OCI-LY7 (cell line): ENCODE measurements at regions not wholly inside any gene's neighbourhood (a gene's known extent, or its start where the extent isn't known, plus 50 kb on each side); places are given as distances from the start of the nearest gene placed in this dataset.

Source experiments
- BruUV-seq: library from RNA; stranded (reverse); fragments of 400-500 nt; replicated peaks from 2 replicates; lab custom pipeline; 2021; lab: Mats Ljungman, UMichigan
- CTCF ChIA-PET: fragments of 300-600 bp; sonication (Branson Sonifier 250); formaldehyde crosslinking; loops from one replicate; lab custom pipeline; 2022; ENCODE audit warnings: antibody characterized with exemption; ENCODE audit not compliant: unreplicated experiment; lab: Charles Lee
- POLR2A ChIA-PET: fragments of 300-600 bp; sonication (Branson Sonifier 250); formaldehyde crosslinking; loops from one replicate; lab custom pipeline; 2022; ENCODE audit warnings: antibody characterized with exemption; lab: Charles Lee
- DNase-seq: peaks from one replicate; pipeline ENCODE4 v3.0.0-alpha.2; 2015; ENCODE audit warnings: low spot score
- H2AFZ ChIP-seq: fragments of 200-600 bp; sonication (generic), shearing (Covaris generic); 2 replicates; pipeline ENCODE4 v1.6.1; 2014; ENCODE audit warnings: mild to moderate bottlenecking, antibody characterized with exemption, low read length, moderate library complexity
- H3K27ac ChIP-seq: fragments of 200-600 bp; sonication (generic); 2 replicates; pipeline ENCODE4 v1.5.1; 2014; ENCODE audit warnings: mixed run types, low read depth, mild to moderate bottlenecking, moderate library complexity, low read length, inconsistent platforms; ENCODE audit not compliant: poor library complexity, severe bottlenecking
- H3K36me3 ChIP-seq: fragments of 200-600 bp; sonication (generic); 2 replicates; pipeline ENCODE4 v1.6.1; 2014; ENCODE audit warnings: mild to moderate bottlenecking, antibody characterized with exemption, low read length, moderate library complexity, mixed read lengths; ENCODE audit not compliant: insufficient read depth
- H3K4me1 ChIP-seq: fragments of 200-600 bp; sonication (generic); 2 replicates; pipeline ENCODE4 v1.5.1; 2014; ENCODE audit warnings: mild to moderate bottlenecking, low read length; ENCODE audit not compliant: insufficient read depth, poor library complexity, severe bottlenecking
- H3K4me2 ChIP-seq: fragments of 200-600 bp; sonication (generic); 2 replicates; pipeline ENCODE4 v1.6.1; 2014; ENCODE audit warnings: mild to moderate bottlenecking, low read length
- H3K4me3 ChIP-seq: fragments of 200-600 bp; sonication (generic); 2 replicates; pipeline ENCODE4 v1.5.1; 2014; ENCODE audit warnings: mild to moderate bottlenecking, low read depth, low read length; ENCODE audit not compliant: poor library complexity, severe bottlenecking
- H3K79me2 ChIP-seq: fragments of 200-600 bp; sonication (generic); 2 replicates; pipeline ENCODE4 v1.6.1; 2016; ENCODE audit warnings: low read depth, mild to moderate bottlenecking, low read length, moderate library complexity, mixed read lengths; ENCODE audit not compliant: insufficient read depth
- H3K9me2 ChIP-seq: fragments of 200-600 bp; sonication (generic); 2 replicates; pipeline ENCODE4 v1.6.1; 2016; ENCODE audit warnings: mild to moderate bottlenecking, low read length, mixed read lengths; ENCODE audit not compliant: insufficient read depth
- H3K9me3 ChIP-seq: fragments of 200-600 bp; sonication (generic); 2 replicates; pipeline ENCODE4 v1.6.1; 2014; ENCODE audit warnings: mild to moderate bottlenecking, mixed run types, low read length, mixed read lengths
- H4K20me1 ChIP-seq: fragments of 200-600 bp; sonication (generic); 2 replicates; pipeline ENCODE4 v1.6.1; 2014; ENCODE audit warnings: mild to moderate bottlenecking, antibody characterized with exemption, low read length, moderate library complexity, mixed read lengths; ENCODE audit not compliant: insufficient read depth
- CTCF ChIP-seq: fragments of 200-600 bp; sonication (generic); conservative IDR thresholded peaks from 2 replicates; pipeline ENCODE4 v1.5.1; 2014; ENCODE audit warnings: mild to moderate bottlenecking, antibody characterized with exemption, low read length, moderate library complexity, mixed read lengths
- EZH2phosphoT487 ChIP-seq: fragments of 200-600 bp; sonication (generic); IDR thresholded peaks from 2 replicates; pipeline ENCODE4 v1.6.1; 2018; ENCODE audit warnings: low read depth, borderline replicate concordance, mild to moderate bottlenecking, mixed run types, antibody characterized with exemption, low read length, moderate library complexity, mixed read lengths
- intact Hi-C: fragments of 100-400 bp; cut with micrococcal nuclease; formaldehyde crosslinking; loops from one replicate; pipeline ENCODE4 v1.10.0; 2022; ENCODE audit not compliant: unreplicated experiment

- H3K36me3 ChIP-seq = no peaks in the 10 kb centered on the region
- 0 out of 2 replicates have a peak, but pooled peaks cover 7% of the 10 kb centered on the region for H3K9me3 ChIP-seq
- no peaks in the 10 kb centered on the region for H4K20me1 ChIP-seq
- no peaks in the 10 kb centered on the region for H3K9me2 ChIP-seq
- H3K79me2 ChIP-seq = no peaks in the 10 kb centered on the region
- TF ChIP-seq CTCF = no peak
- TF ChIP-seq EZH2phosphoT487 = no peak
- H3K4me3 ChIP-seq = no peak overlapping the region
- H3K27ac ChIP-seq = no peak overlapping the region
- ChIA-PET CTCF (no interaction called here), POLR2A (interaction anchor here (0.6 to 1.6 kb wide), 3 partner anchors 12 to 190 kb away, joined by 3 to 4 read pairs (median 4); no protein-coding TSS in a partner anchor)
- DNase-seq = no peak
- no TSS peak for BruUV-seq
- peaks cover under 1% of the 10 kb centered on the region for H3K4me1 ChIP-seq
- intact Hi-C loops = no loop called here
- H3K4me2 ChIP-seq = no peak overlapping the region
- H2AFZ ChIP-seq = no peak overlapping the region
These were observed 66.0 kb upstream of the PLAC8 start for GRCh38 chr4:83180431-83180968.

- Histone ChIP-seq H3K4me3 (no peak overlapping the region), H3K9me2 (no peaks in the 10 kb centered on the region), H2AFZ (no peak overlapping the region), H4K20me1 (no peaks in the 10 kb centered on the region), H3K27ac (no peak overlapping the region), H3K4me1 (peaks cover 11% of the 10 kb centered on the region), H3K9me3 (0 out of 2 replicates have a peak, but pooled peaks cover 7% of the 10 kb centered on the region), H3K36me3 (no peaks in the 10 kb centered on the region), H3K79me2 (no peaks in the 10 kb centered on the region), H3K4me2 (no peak overlapping the region)
- no peak for TF ChIP-seq EZH2phosphoT487
- no peak for TF ChIP-seq CTCF
- POLR2A ChIA-PET = interaction anchor here (0.6 to 1.6 kb wide), 2 partner anchors 14 to 25 kb away, joined by 3 to 4 read pairs; no protein-coding TSS in a partner anchor
- CTCF ChIA-PET = no interaction called here
- intact Hi-C loops = no loop called here
- no peak for DNase-seq
- no TSS peak for BruUV-seq
These were observed 64.7 kb upstream of the PLAC8 start for GRCh38 chr4:83179205-83179604.

GRCh38 chr4:83178029-83178428 is 63.5 kb upstream of the PLAC8 start:
- Histone ChIP-seq H3K4me2 (no peak overlapping the region), H3K27ac (no peak overlapping the region), H3K79me2 (no peaks in the 10 kb centered on the region), H3K9me3 (no peaks in the 10 kb centered on the region), H4K20me1 (no peaks in the 10 kb centered on the region), H3K4me1 (peaks cover 11% of the 10 kb centered on the region), H3K36me3 (no peaks in the 10 kb centered on the region), H3K4me3 (no peak overlapping the region), H3K9me2 (no peaks in the 10 kb centered on the region), H2AFZ (no peak overlapping the region)
- ChIA-PET CTCF (no interaction called here), POLR2A (no interaction called here)
- TF ChIP-seq EZH2phosphoT487 = no peak
- no peak for TF ChIP-seq CTCF
- no TSS peak for BruUV-seq
- no peak for DNase-seq
- intact Hi-C loops = no loop called here
